IPS-15b (cell line): ENCODE measurements at regions not wholly inside any gene's neighbourhood (a gene's known extent, or its start where the extent isn't known, plus 50 kb on each side); places are given as distances from the start of the nearest gene placed in this dataset.
A peak's percentile ranks its signal among the peaks of the same experiment; 100 is the strongest.

ENCODE experiments used
- H3K27me3 ChIP-seq: one replicate; pipeline ENCODE4 v1.6.1; 2013; ENCODE audit warnings: low read length; ENCODE audit not compliant: control insufficient read depth, insufficient read depth
- H3K36me3 ChIP-seq: one replicate; pipeline ENCODE4 v1.6.1; 2013; ENCODE audit warnings: low read length; ENCODE audit not compliant: control insufficient read depth, insufficient read depth
- H3K4me1 ChIP-seq: one replicate; pipeline ENCODE4 v1.6.1; 2013; ENCODE audit warnings: mild to moderate bottlenecking, low read length; ENCODE audit not compliant: control insufficient read depth, insufficient read depth
- H3K4me3 ChIP-seq: one replicate; pipeline ENCODE4 v1.5.1; 2013; ENCODE audit warnings: low read depth, low read length
- H3K9ac ChIP-seq: one replicate; pipeline ENCODE4 v1.6.1; 2013; ENCODE audit warnings: low read depth, mild to moderate bottlenecking, low read length
- H3K9me3 ChIP-seq: one replicate; pipeline ENCODE4 v1.6.1; 2013; ENCODE audit warnings: mild to moderate bottlenecking, low read length; ENCODE audit not compliant: control insufficient read depth, insufficient read depth

- H3K36me3 ChIP-seq, result peaks cover 5% of the 10 kb centered on the region
- H3K4me3 ChIP-seq, result no peak overlapping the region
- peaks cover 13% of the 10 kb centered on the region for H3K9me3 ChIP-seq
- no peaks in the 10 kb centered on the region for H3K4me1 ChIP-seq
- H3K27me3 ChIP-seq, result no peaks in the 10 kb centered on the region
- no peak overlapping the region for H3K9ac ChIP-seq
Observed at GRCh38 chr6:128767150-128767549, 115.8 kb upstream of the LAMA2 start.

- H3K27me3 ChIP-seq, result no peaks in the 10 kb centered on the region
- H3K4me1 ChIP-seq, result no peaks in the 10 kb centered on the region
- no peak overlapping the region for H3K9ac ChIP-seq
- peaks cover 5% of the 10 kb centered on the region for H3K36me3 ChIP-seq
- peaks cover 9% of the 10 kb centered on the region for H3K9me3 ChIP-seq
- no peak overlapping the region for H3K4me3 ChIP-seq
Observed at GRCh38 chr6:128763599-128764300, 119.2 kb upstream of the LAMA2 start.

GRCh38 chr6:128759901-128760300, 123.0 kb upstream of the LAMA2 start:
- no peak overlapping the region for H3K9ac ChIP-seq
- no peaks in the 10 kb centered on the region for H3K4me1 ChIP-seq

GRCh38 chr6:128759447-128759846, 123.5 kb upstream of the LAMA2 start:
- Histone ChIP-seq H3K36me3 (no peaks in the 10 kb centered on the region), H3K9me3 (no peaks in the 10 kb centered on the region), H3K4me1 (no peaks in the 10 kb centered on the region), H3K9ac (no peak overlapping the region), H3K4me3 (no peak overlapping the region), H3K27me3 (no peaks in the 10 kb centered on the region)

More at GRCh38 chr6:128759901-128760300, 123.0 kb upstream of the LAMA2 start:
- H3K9me3 ChIP-seq, result no peaks in the 10 kb centered on the region
- no peaks in the 10 kb centered on the region for H3K27me3 ChIP-seq
- no peaks in the 10 kb centered on the region for H3K36me3 ChIP-seq
- no peak overlapping the region for H3K4me3 ChIP-seq

- H3K36me3 ChIP-seq, result no peaks in the 10 kb centered on the region
- H3K4me3 ChIP-seq, result no peak overlapping the region
- H3K9me3 ChIP-seq, result no peaks in the 10 kb centered on the region
- H3K9ac ChIP-seq, result no peak overlapping the region
- H3K4me1 ChIP-seq, result no peaks in the 10 kb centered on the region
- H3K27me3 ChIP-seq, result no peaks in the 10 kb centered on the region
Observed at GRCh38 chr6:128757961-128758360, 125.0 kb upstream of the LAMA2 start.

- no peaks in the 10 kb centered on the region for H3K4me1 ChIP-seq
- H3K27me3 ChIP-seq, result no peaks in the 10 kb centered on the region
- H3K9me3 ChIP-seq, result no peaks in the 10 kb centered on the region
- H3K9ac ChIP-seq, result no peak overlapping the region
- no peaks in the 10 kb centered on the region for H3K36me3 ChIP-seq
- H3K4me3 ChIP-seq, result no peak overlapping the region
Observed at GRCh38 chr6:128754658-128755256, 128.2 kb upstream of the LAMA2 start.

- Histone ChIP-seq H3K9me3 (no peaks in the 10 kb centered on the region), H3K4me1 (peaks cover 31% of the 10 kb centered on the region), H3K4me3 (peak overlapping the region; percentile 8), H3K27me3 (no peaks in the 10 kb centered on the region), H3K9ac (no peak overlapping the region), H3K36me3 (no peaks in the 10 kb centered on the region)
Observed at GRCh38 chr6:128743974-128744765, 138.8 kb upstream of the LAMA2 start.

- Histone ChIP-seq H3K4me3 (no peak overlapping the region), H3K4me1 (peaks cover 31% of the 10 kb centered on the region), H3K9me3 (no peaks in the 10 kb centered on the region), H3K36me3 (no peaks in the 10 kb centered on the region), H3K9ac (no peak overlapping the region), H3K27me3 (no peaks in the 10 kb centered on the region)
Observed at GRCh38 chr6:128742900-128743299, 140.0 kb upstream of the LAMA2 start.

- Histone ChIP-seq H3K4me1 (peaks cover 22% of the 10 kb centered on the region), H3K27me3 (no peaks in the 10 kb centered on the region), H3K36me3 (no peaks in the 10 kb centered on the region)
Observed at GRCh38 chr6:128740951-128741350, 142.0 kb upstream of the LAMA2 start.

GRCh38 chr6:128739112-128739511, 143.8 kb upstream of the LAMA2 start:
- Histone ChIP-seq H3K36me3 (no peaks in the 10 kb centered on the region), H3K9me3 (no peaks in the 10 kb centered on the region), H3K4me3 (no peak overlapping the region), H3K27me3 (no peaks in the 10 kb centered on the region), H3K9ac (no peak overlapping the region), H3K4me1 (peaks cover 12% of the 10 kb centered on the region)

More at GRCh38 chr6:128740951-128741350, 142.0 kb upstream of the LAMA2 start:
- no peaks in the 10 kb centered on the region for H3K9me3 ChIP-seq
- no peak overlapping the region for H3K4me3 ChIP-seq
- no peak overlapping the region for H3K9ac ChIP-seq

GRCh38 chr6:128738112-128738511, 144.8 kb upstream of the LAMA2 start:
- Histone ChIP-seq H3K36me3 (no peaks in the 10 kb centered on the region), H3K4me1 (peaks cover 5% of the 10 kb centered on the region), H3K4me3 (no peak overlapping the region), H3K27me3 (no peaks in the 10 kb centered on the region), H3K9me3 (no peaks in the 10 kb centered on the region), H3K9ac (no peak overlapping the region)
